Hepatocyte (in vitro differentiated cells): ENCODE measurements at regions not wholly inside any gene's neighbourhood (a gene's known extent, or its start where the extent isn't known, plus 50 kb on each side); places are given as distances from the start of the nearest gene placed in this dataset.

Experiments used
- EZH2 ChIP-seq: fragments of 200-600 bp; sonication (generic); IDR thresholded peaks from 2 replicates; pipeline ENCODE4 v1.6.1; 2016; ENCODE audit warnings: antibody characterized with exemption, mild to moderate bottlenecking, borderline replicate concordance
- EZH2phosphoT487 ChIP-seq: fragments of 200-600 bp; sonication (generic); IDR thresholded peaks from one replicate; pipeline ENCODE4 v1.6.1; 2018; ENCODE audit warnings: antibody characterized with exemption, mild to moderate bottlenecking, low read depth, moderate library complexity; ENCODE audit not compliant: unreplicated experiment, severe bottlenecking
- TF ChIP-seq, protein P1 (sequence below): fragments of 200-600 bp; sonication (generic); IDR thresholded peaks from 2 replicates; pipeline ENCODE4 v1.5.1; 2016; ENCODE audit warnings: antibody characterized with exemption, mild to moderate bottlenecking; ENCODE audit not compliant: poor library complexity

GRCh38 chr6:114418304-114418972 is 75.6 kb upstream of the HS3ST5 start:
- TF ChIP-seq, protein P1, sequence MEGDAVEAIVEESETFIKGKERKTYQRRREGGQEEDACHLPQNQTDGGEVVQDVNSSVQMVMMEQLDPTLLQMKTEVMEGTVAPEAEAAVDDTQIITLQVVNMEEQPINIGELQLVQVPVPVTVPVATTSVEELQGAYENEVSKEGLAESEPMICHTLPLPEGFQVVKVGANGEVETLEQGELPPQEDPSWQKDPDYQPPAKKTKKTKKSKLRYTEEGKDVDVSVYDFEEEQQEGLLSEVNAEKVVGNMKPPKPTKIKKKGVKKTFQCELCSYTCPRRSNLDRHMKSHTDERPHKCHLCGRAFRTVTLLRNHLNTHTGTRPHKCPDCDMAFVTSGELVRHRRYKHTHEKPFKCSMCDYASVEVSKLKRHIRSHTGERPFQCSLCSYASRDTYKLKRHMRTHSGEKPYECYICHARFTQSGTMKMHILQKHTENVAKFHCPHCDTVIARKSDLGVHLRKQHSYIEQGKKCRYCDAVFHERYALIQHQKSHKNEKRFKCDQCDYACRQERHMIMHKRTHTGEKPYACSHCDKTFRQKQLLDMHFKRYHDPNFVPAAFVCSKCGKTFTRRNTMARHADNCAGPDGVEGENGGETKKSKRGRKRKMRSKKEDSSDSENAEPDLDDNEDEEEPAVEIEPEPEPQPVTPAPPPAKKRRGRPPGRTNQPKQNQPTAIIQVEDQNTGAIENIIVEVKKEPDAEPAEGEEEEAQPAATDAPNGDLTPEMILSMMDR = no peak
- TF ChIP-seq EZH2 = no peak
- no peak for TF ChIP-seq EZH2phosphoT487
